ENCODE measurements at regions not wholly inside any gene's neighbourhood (a gene's known extent, or its start where the extent isn't known, plus 50 kb on each side); places are given as distances from the start of the nearest gene placed in this dataset.
A peak's percentile ranks its signal among the peaks of the same experiment; 100 is the strongest.

DNA sequence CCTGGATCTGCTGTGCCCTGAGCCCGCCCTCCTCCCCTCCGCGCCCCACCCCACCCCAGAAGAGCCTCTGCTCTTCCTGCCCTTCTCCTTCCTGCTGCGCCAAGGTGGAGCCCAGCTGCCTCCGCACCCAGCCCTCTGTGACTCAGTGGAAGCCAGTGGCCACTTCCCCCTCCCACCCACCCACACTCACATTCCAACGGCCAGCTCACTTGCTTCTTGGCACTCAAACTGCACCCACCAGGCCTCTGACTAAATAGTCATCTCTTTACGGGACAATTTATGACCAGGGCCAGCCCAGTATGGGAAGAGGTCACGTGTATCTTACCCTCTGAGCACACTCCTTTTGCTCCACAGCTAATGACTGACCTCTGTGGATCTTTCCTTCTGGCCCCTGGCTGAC is 150.4 kb upstream of the SLC1A4 start:
- no peak for DNase-seq (ENCODE audit: low spot score in 2 of 2)
- Histone ChIP-seq H3K9me3 (no peaks in the 10 kb centered on the region), H3K27ac (peak overlapping the region in 2 of 4 donors; percentile 25 to 77), H3K4me1 (peaks cover 0 to 39% (median 11%) of the 10 kb centered on the region in 4 donors), H3K36me3 (no peaks in the 10 kb centered on the region), H3K4me3 (no peak overlapping the region), H3K27me3 (no peaks in the 10 kb centered on the region)
- 25 to 33% methylated on average over 8 of the region's 8 CpGs for WGBS, 2 donors
- TF ChIP-seq POLR2A (IDR thresholded peaks at IDR 0.05) (no peak), EP300 (IDR thresholded peaks at IDR 0.05) (no peak)
- TF ChIP-seq, protein P1, sequence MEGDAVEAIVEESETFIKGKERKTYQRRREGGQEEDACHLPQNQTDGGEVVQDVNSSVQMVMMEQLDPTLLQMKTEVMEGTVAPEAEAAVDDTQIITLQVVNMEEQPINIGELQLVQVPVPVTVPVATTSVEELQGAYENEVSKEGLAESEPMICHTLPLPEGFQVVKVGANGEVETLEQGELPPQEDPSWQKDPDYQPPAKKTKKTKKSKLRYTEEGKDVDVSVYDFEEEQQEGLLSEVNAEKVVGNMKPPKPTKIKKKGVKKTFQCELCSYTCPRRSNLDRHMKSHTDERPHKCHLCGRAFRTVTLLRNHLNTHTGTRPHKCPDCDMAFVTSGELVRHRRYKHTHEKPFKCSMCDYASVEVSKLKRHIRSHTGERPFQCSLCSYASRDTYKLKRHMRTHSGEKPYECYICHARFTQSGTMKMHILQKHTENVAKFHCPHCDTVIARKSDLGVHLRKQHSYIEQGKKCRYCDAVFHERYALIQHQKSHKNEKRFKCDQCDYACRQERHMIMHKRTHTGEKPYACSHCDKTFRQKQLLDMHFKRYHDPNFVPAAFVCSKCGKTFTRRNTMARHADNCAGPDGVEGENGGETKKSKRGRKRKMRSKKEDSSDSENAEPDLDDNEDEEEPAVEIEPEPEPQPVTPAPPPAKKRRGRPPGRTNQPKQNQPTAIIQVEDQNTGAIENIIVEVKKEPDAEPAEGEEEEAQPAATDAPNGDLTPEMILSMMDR (IDR thresholded peaks at IDR 0.05): no peak

DNA sequence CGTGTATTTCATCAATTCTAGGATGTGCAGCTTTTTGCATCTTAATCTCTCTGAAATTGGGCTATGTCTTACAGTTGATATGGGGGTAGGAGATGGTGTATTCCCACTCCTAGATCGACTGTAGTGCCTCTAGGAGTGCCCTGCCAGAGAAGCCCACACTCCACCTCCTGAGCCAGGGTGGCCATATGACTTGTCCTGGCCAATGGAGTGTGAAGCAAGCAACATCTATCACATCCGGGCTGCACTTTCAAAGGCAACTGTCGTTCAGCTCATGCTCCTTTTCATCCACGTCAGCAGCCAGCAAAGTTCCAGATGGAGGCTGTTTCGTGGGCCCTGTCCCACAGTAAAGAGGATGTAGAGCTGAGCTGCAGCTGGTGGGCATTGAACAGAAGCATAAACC is 149.4 kb upstream of the SLC1A4 start:
- no peaks in the 10 kb centered on the region for H3K36me3 ChIP-seq
- H3K27me3 ChIP-seq: no peaks in the 10 kb centered on the region
- 65 to 77% methylated on average over 6 of the region's 6 CpGs for WGBS, 2 donors
- TF ChIP-seq EP300 (IDR thresholded peaks at IDR 0.05) (no peak), POLR2A (IDR thresholded peaks at IDR 0.05) (no peak)
- TF ChIP-seq, protein P1 (IDR thresholded peaks at IDR 0.05): no peak
- peak overlapping the region in 2 of 4 donors; percentile 31 to 77 for H3K27ac ChIP-seq
- H3K9me3 ChIP-seq: no peaks in the 10 kb centered on the region
- H3K4me3 ChIP-seq: no peak overlapping the region
- no peak for DNase-seq (ENCODE audit: low spot score in 2 of 2)
- peaks cover 0 to 39% (median 11%) of the 10 kb centered on the region in 4 donors for H3K4me1 ChIP-seq

DNA sequence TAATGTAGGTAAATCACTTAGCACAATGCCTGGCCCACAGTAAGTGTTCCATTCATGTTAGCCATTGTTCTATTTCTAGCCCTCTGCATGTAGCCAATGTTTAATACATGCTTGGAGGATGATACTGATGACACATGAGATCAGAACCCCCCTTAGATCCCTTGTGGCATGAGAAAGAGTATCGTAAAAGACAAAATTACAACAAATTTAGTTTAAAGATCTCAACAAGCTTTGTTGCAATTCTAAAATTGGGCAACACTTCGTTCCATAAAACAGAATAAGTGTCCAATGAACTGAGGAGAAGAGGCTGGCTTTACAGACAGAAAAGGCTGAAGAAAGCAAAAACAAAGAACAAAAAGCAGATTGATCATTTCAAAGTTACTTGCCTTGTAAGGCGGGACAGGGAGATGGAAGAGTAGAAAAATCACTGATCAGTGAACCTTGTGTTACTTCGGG is 148.7 kb upstream of the SLC1A4 start:
- Histone ChIP-seq H3K9me3 (no peaks in the 10 kb centered on the region), H3K36me3 (no peaks in the 10 kb centered on the region), H3K27me3 (no peaks in the 10 kb centered on the region), H3K4me3 (no peak overlapping the region), H3K4me1 (peaks cover 0 to 40% (median 11%) of the 10 kb centered on the region in 4 donors), H3K27ac (peak overlapping the region in 2 of 4 donors; percentile 31 to 77)
- no peak for TF ChIP-seq EP300 (IDR thresholded peaks at IDR 0.05)
- no peak for TF ChIP-seq POLR2A (IDR thresholded peaks at IDR 0.05)
- TF ChIP-seq, protein P1 (IDR thresholded peaks at IDR 0.05): no peak
- WGBS, 2 donors: 50% methylated on average over 4 of the region's 4 CpGs
- no peak for DNase-seq (ENCODE audit: low spot score in 2 of 2)

DNA sequence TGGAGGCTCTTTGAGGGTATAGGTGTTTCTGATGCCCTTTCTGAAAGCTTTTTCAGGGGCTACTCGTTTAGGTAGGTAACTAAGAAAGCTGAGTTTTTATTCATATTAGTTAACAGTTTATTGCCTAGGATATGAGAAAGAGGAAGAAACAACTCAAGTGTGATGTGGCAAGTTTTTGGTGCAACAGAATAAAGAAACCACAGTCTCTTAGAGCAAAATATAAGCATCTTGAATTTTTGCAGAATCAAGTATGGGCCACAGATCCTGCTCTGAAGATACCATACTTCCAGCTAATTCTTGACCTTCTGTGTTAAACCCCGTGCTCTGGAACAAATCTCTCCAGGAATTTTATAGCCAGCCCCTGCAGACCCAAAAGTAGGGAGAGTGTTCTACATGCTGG is 147.7 kb upstream of the SLC1A4 start:
- WGBS, 2 donors: 47 to 51% methylated on average over 2 of the region's 2 CpGs
- DNase-seq (ENCODE audit: low spot score in 2 of 2): no peak
- Histone ChIP-seq H3K9me3 (no peaks in the 10 kb centered on the region), H3K4me1 (peaks cover 0 to 49% (median 14%) of the 10 kb centered on the region in 4 donors), H3K27me3 (no peaks in the 10 kb centered on the region), H3K36me3 (no peaks in the 10 kb centered on the region), H3K27ac (no peak overlapping the region), H3K4me3 (no peak overlapping the region)
- no peak for TF ChIP-seq EP300 (IDR thresholded peaks at IDR 0.05)
- no peak for TF ChIP-seq POLR2A (IDR thresholded peaks at IDR 0.05)
- TF ChIP-seq, protein P1 (IDR thresholded peaks at IDR 0.05): no peak

DNA sequence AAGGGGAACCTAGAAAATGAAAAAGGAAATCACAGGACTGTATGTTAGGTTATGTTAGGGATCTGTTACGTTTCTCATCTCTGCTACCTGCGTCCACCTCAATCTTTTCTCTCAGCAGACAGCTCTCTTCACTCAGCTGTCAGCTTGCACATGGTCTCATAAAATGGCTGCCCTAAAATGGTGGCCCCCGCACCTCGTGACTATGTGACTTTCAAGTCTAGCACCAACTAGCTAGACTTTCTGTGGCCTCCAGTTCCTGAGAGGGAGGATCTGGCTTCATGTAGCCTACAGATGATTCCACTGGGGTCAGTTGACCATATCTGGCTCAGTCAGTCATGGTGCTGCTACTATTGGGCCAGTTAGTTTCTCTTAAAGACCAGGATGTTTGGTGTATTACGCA is 147.2 kb upstream of the SLC1A4 start:
- 85 to 95% methylated on average over 5 of the region's 5 CpGs for WGBS, 2 donors
- TF ChIP-seq POLR2A (IDR thresholded peaks at IDR 0.05): no peak
- TF ChIP-seq, protein P1 (IDR thresholded peaks at IDR 0.05): no peak
- no peak for TF ChIP-seq EP300 (IDR thresholded peaks at IDR 0.05)

More for the DNA sequence above, 147.2 kb upstream of the SLC1A4 start:
- Histone ChIP-seq H3K4me3 (no peak overlapping the region), H3K27ac (no peak overlapping the region), H3K36me3 (no peaks in the 10 kb centered on the region), H3K27me3 (no peaks in the 10 kb centered on the region), H3K9me3 (no peaks in the 10 kb centered on the region), H3K4me1 (peaks cover 0 to 49% (median 14%) of the 10 kb centered on the region in 4 donors)
- DNase-seq (ENCODE audit: low spot score in 2 of 2): no peak
